ENCODE measurements at regions not wholly inside any gene's neighbourhood (a gene's known extent, or its start where the extent isn't known, plus 50 kb on each side); places are given as distances from the start of the nearest gene placed in this dataset.
"Not testable (repeated sequence)": the region's sequence is repeated elsewhere in the genome, so short reads cannot be mapped to it uniquely, and the experiment has no call there.

GRCh38 chr7:109622320-109622719 lies 1052.6 kb downstream of the DNAJB9 start:
- H3K27me3 ChIP-seq (ENCODE audit: insufficient read depth, poor library complexity, severe bottlenecking): no peaks in the 10 kb centered on the region
- TF ChIP-seq REST (IDR thresholded peaks at IDR 0.05; ENCODE audit: insufficient replicate concordance, low read depth) (no peak), SPI1 (IDR thresholded peaks at IDR 0.05; ENCODE audit: borderline replicate concordance, low read depth) (no peak), POLR2AphosphoS5 (IDR thresholded peaks at IDR 0.05; ENCODE audit: low read depth) (no peak), CTCF (IDR thresholded peaks at IDR 0.05; ENCODE audit: insufficient read depth, low read length) (no peak), GABPA (IDR thresholded peaks at IDR 0.05; ENCODE audit: low read depth) (no peak)
- no peak overlapping the region for H3K4me3 ChIP-seq (replicated peaks; ENCODE audit: insufficient read depth, low read length)

GRCh38 chr7:109632890-109633289 lies 1063.2 kb downstream of the DNAJB9 start:
- H3K4me3 ChIP-seq (replicated peaks; ENCODE audit: insufficient read depth, low read length); H3K27me3 ChIP-seq (ENCODE audit: insufficient read depth, poor library complexity, severe bottlenecking); H3K27ac ChIP-seq (replicated peaks); DNase-seq (ENCODE audit: low read depth in 1 of 2, low spot score in 1 of 2): not testable (repeated sequence)

More at GRCh38 chr7:109622320-109622719, 1052.6 kb downstream of the DNAJB9 start:
- H3K27ac ChIP-seq (replicated peaks): no peak overlapping the region
- DNase-seq (ENCODE audit: low read depth in 1 of 2, low spot score in 1 of 2): no peak

- Histone ChIP-seq H3K27me3 (ENCODE audit: insufficient read depth, poor library complexity, severe bottlenecking) (no peaks in the 10 kb centered on the region), H3K4me3 (replicated peaks; ENCODE audit: insufficient read depth, low read length) (no peak overlapping the region), H3K27ac (replicated peaks) (no peak overlapping the region)
- no peak for TF ChIP-seq CTCF (IDR thresholded peaks at IDR 0.05; ENCODE audit: insufficient read depth, low read length)
- no peak for TF ChIP-seq SPI1 (IDR thresholded peaks at IDR 0.05; ENCODE audit: borderline replicate concordance, low read depth)
- TF ChIP-seq GABPA (IDR thresholded peaks at IDR 0.05; ENCODE audit: low read depth): no peak
- TF ChIP-seq REST (IDR thresholded peaks at IDR 0.05; ENCODE audit: insufficient replicate concordance, low read depth): no peak
- TF ChIP-seq POLR2AphosphoS5 (IDR thresholded peaks at IDR 0.05; ENCODE audit: low read depth): no peak
- DNase-seq (ENCODE audit: low read depth in 1 of 2, low spot score in 1 of 2): no peak
Observed at GRCh38 chr7:109635374-109635773, 1065.7 kb downstream of the DNAJB9 start.

- H3K27me3 ChIP-seq (ENCODE audit: insufficient read depth, poor library complexity, severe bottlenecking): no peaks in the 10 kb centered on the region
- no peak overlapping the region for H3K27ac ChIP-seq (replicated peaks)
- TF ChIP-seq GABPA (IDR thresholded peaks at IDR 0.05; ENCODE audit: low read depth): no peak
- TF ChIP-seq SPI1 (IDR thresholded peaks at IDR 0.05; ENCODE audit: borderline replicate concordance, low read depth): no peak
- no peak for TF ChIP-seq POLR2AphosphoS5 (IDR thresholded peaks at IDR 0.05; ENCODE audit: low read depth)
- no peak for TF ChIP-seq CTCF (IDR thresholded peaks at IDR 0.05; ENCODE audit: insufficient read depth, low read length)
- TF ChIP-seq REST (IDR thresholded peaks at IDR 0.05; ENCODE audit: insufficient replicate concordance, low read depth): no peak
- DNase-seq (ENCODE audit: low read depth in 1 of 2, low spot score in 1 of 2): no peak
- no peak overlapping the region for H3K4me3 ChIP-seq (replicated peaks; ENCODE audit: insufficient read depth, low read length)
Observed at GRCh38 chr7:109637428-109637990, 1067.8 kb downstream of the DNAJB9 start.

Data from HL-60 (cell line).